ENCODE measurements at regions not wholly inside any gene's neighbourhood (a gene's known extent, or its start where the extent isn't known, plus 50 kb on each side); places are given as distances from the start of the nearest gene placed in this dataset.

DNA sequence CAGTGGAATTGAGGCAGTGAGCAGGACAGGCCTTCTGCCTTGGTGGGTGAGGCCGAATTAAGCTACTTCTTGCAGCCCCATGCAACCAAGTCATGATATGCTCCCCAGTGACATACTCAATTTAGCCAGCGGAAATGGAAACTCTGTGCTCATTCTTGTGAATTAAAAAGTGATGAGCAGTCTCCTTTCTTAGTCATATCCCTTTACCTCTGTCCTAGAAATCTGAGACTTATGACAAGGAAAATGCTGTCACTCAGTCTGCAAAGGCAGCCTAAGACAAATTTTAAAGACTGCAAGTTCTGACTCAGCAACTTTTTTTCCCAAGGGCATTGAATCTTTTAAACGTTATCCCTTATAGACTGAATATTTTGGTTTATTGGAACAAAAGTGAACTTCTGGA, 218.2 kb downstream of the SH3BP4 start:
- DNase-seq (ENCODE audit: low read depth), result peak; percentile 14

DNA sequence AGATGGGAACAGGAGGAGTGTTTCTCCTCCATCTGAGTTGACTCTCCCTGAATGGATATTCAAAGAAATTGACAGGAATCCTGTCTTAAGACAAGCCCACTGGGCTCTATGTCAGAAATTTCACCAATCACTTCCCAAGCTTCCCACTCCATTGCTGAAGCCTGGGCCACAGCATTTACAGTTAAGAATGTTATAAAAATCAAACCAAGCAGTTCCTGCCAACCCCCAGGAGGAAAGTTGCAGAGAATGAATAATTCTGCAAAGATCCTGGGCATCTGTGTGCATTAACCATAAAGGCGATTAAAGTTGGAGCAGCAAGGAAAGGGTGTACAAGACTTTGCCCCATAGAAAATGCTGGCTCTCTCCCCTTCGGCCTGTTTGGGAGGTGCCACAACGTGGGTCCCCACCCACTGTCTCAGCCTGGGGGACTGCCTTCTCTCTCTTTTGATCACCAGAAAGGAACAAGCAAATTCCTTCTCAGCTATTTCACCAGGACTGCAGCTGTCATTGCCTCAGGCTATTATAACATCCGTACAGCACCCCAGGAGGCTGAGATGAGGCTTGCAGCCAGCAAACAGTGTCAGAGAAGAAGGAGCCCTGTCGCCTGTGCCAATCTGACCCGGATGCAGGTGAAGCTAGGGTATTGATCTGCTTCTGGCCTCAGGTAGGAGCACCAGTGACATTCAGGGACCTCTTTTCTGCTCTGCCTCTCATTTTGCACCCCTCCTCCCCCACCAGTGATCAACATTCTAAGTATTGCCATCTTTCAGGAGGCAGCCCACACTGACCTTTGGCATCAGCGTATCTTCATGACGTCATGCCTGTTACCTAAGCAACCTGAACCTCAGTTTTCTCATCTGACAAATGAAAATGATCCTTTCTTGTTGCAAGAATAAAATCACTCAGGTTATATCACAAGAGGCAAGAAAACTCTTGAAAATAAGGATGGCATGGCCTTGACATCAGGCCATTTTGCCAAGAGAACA, 219.0 kb downstream of the SH3BP4 start:
- peak; percentile 31 for DNase-seq (ENCODE audit: low read depth)

GRCh38 chr2:235171550-235172031, 219.8 kb downstream of the SH3BP4 start:
- peak; percentile 45 for DNase-seq (ENCODE audit: low read depth)

DNA sequence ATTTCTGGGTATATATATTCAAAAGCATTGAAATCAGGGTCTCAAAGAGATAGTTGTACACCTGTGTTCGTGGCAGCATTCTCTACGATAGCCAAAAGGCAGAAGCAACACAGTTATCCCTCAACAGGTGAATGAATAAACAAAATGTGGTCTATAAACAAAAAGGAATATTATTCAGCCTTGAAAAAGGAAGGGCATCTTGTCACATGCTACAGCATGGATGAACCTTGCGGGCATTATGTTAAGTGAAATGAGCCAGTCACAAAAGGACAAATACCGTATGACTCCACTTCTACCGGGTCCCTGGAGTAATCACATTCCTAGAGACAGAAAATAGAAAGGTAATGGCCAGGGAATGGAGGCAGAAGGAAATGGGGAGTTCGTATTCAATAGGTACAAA, 228.8 kb downstream of the SH3BP4 start:
- no peak for DNase-seq (ENCODE audit: low read depth)

DNA sequence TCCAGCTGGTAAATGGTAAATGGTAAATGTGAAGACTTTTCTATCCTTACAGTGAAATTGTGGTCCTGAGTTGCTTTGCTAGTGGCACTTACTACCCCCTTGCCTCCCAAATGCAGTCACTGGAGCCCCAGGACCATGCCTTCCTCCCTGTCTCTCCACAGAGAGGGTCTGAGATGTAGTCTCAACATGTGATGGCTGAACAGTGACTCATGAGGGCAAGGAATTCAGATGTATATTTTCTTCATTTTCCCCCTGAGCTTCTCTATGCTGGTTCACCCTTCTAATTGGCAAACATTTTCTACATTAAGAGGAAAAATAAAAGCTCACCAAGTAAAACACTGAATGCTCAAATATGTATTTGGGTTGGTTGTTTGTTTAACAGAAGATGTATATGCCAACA, 232.0 kb downstream of the SH3BP4 start:
- no peak for DNase-seq (ENCODE audit: low read depth)

DNA sequence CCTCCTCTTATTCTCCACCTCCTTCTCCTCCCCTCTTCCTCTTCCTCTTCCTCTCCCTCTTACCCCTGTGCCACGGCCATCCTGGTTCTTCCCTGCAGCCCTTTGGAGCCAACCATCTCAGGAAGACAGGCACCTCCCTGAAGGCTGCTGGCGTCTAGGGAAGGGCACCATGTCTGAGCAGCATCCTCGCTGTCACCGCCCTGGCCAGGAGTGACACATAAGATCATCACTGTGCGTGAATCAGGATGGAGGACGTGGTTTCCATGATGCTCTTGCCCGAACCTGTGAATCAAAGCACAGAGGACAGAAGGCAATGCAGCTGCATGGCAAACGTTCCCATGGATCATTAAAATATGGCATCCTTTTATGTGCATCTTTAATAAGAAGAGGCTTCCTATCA, 236.0 kb downstream of the SH3BP4 start:
- DNase-seq (ENCODE audit: low read depth), result no peak

DNA sequence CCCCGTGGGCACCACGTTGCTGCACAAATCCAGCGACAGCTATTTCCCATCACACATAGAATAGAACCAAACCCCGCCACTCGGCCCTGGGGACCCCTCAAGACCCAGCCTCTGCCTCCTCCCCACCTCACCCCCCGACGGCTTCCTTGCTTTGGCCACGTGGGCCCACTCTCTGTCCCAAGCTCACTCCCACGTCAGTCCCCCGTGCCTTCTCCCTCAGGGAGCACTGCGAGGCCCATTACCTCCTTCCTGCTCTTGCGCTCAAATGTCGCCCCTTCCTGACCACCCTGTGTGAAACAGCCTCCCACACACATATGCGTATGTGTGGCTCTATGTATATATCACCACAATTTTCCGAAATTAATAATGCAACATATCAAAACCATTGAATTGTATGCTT, 239.7 kb downstream of the SH3BP4 start:
- DNase-seq (ENCODE audit: low read depth), result no peak

GRCh38 chr2:235191978-235192377, 240.2 kb downstream of the SH3BP4 start:
- no peak for DNase-seq (ENCODE audit: low read depth)

DNA sequence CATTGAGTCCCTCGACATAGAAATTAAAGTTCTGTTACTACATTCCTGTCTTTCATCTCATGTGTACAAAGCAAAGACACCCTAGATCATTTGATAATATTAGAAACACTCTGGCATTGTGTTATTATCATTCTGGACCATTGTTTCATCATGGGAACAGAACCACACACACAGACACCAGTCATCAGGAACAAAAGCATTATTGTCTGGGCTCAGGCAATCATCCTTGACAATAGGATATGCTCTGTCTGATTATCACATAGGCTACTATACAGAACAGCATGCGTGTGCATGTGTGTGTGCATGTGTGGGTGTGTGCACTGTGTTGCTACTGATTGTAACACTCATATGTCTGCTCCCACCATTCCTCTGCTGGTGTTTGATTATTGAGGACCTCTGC, 242.5 kb downstream of the SH3BP4 start:
- DNase-seq (ENCODE audit: low read depth), result no peak

- no peak for DNase-seq (ENCODE audit: low read depth)
Measured at GRCh38 chr2:235194836-235195235, 243.0 kb downstream of the SH3BP4 start.

DNA sequence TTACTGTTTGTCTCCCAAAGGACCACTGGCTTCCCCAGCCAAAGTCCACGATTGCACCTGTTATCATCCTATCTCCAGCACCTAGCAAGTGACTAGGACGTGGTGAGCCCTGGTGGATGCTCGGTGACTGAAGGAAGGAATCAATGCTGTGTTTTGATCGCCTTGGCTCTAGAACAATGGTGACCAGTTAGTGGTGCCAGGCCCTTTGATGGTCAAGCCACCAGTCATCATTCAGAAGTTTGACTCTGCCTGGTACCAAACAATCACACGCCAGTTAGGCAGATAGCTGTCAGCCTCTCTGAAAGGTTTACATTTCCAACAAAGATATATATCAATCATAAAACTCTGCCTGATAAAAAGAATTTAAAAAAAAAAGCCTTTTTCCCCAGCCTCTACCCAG, 244.1 kb downstream of the SH3BP4 start:
- no peak for DNase-seq (ENCODE audit: low read depth)

GRCh38 chr2:235199128-235199527, 247.3 kb downstream of the SH3BP4 start:
- DNase-seq (ENCODE audit: low read depth), result no peak

- DNase-seq (ENCODE audit: low read depth), result no peak
Measured at GRCh38 chr2:235200216-235200615, 248.4 kb downstream of the SH3BP4 start.

DNA sequence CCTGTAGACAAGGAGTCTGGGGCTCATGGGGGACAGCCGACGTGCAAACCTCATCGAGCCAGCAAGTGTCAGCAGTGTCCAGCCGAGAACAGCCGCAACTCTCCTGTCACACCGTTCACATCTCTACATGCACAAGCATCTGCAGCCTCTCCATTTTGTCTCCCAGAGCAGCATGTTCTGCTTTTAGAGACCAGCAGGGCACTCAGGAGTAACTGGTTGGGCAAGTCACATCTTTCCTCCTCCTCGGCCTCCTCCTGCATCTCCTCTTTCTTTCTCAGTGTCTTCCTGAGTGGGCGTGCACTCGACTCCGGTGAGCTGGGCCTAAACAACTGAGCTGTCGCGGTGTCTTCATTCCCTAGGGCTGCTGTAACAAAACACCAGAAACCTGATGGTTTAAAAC, 249.9 kb downstream of the SH3BP4 start:
- no peak for DNase-seq (ENCODE audit: low read depth)

DNA sequence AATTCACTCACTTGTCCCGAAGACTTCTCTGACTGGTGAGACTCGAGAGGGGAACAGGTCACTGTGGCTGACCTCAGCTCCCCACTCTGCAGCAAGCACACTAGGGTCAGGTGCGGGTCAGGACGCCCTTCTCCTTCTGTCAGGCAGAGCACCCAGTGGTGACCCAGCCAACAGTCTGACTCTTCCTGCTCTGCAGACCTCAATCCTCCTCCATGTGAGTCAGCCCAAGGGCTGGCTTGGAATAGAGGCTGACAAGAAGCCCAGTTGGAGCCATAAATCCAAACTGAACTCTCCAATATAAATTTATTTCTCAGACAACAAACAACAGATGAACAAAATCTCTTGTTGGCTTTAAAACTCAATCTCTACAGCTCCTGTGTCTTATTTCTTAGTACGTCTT, 253.1 kb downstream of the SH3BP4 start:
- DNase-seq (ENCODE audit: low read depth), result no peak

GRCh38 chr2:235206399-235206798, 254.6 kb downstream of the SH3BP4 start:
- DNase-seq (ENCODE audit: low read depth), result no peak

DNA sequence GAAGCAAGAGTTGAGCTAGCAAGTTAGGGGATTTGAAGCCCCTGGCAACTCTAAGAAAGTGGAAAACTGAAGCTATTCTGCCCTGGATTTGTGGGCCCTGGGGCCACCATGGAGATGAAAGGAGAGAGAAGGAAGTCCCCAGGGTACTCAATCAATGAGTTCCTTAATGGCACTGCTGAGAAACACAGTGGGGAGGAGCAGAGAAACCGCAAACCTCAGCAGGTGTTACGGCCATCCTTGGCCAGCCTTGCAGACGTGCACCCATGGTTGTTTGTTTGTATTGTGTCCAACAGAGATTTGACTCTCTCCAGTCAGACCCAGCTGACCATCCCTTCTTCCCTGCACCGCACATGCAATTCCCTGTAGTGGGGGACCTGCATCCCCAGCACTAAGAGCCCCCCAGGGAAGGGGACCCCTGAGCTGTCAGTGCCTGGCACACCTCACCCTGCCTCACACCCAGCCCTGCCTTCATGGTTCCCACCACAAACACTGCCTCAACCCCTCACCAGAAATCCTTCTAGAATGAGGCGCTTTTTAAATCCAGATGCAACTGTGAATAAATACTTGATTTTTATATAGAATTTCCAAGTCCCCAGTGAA, 255.3 kb downstream of the SH3BP4 start:
- no peak for DNase-seq (ENCODE audit: low read depth)

GRCh38 chr2:235211056-235211455, 259.2 kb downstream of the SH3BP4 start:
- no peak for DNase-seq (ENCODE audit: low read depth)

DNA sequence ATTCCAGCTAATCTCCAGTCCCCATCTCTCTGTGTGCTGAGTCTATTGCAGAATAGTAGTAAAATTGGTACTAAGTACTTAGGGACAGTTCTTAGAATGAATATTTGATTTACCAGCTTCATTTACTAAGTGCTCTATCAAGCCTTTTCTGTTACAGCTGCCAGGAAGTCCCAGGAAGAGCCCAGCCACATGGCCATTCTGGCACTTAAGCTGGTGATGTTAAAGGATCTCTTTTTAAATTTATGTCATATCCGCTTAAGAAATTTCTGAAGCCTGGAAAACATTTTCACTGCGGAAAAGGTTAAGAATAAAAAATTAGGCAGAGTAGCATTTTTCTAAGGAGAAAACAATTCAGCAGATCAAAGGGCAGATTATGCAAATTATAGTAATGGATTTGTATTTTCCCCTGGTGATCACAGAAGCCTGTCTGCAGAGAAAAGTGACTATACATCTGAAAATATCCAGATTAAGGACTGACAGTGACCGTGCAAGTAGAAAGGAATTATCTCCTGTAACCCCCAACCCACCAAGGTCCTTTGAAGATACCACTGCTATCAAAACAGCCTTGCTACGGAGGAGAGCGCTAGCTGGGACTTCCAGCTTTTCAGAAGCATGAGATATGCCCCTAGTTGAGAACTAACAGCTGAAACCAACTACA, 260.8 kb downstream of the SH3BP4 start:
- no peak for DNase-seq (ENCODE audit: low read depth)

GRCh38 chr2:235215248-235215647, 263.4 kb downstream of the SH3BP4 start:
- DNase-seq (ENCODE audit: low read depth), result no peak

GRCh38 chr2:235216901-235217300, 265.1 kb downstream of the SH3BP4 start:
- no peak for DNase-seq (ENCODE audit: low read depth)

GRCh38 chr2:235217846-235218245, 266.0 kb downstream of the SH3BP4 start:
- DNase-seq (ENCODE audit: low read depth), result no peak

DNA sequence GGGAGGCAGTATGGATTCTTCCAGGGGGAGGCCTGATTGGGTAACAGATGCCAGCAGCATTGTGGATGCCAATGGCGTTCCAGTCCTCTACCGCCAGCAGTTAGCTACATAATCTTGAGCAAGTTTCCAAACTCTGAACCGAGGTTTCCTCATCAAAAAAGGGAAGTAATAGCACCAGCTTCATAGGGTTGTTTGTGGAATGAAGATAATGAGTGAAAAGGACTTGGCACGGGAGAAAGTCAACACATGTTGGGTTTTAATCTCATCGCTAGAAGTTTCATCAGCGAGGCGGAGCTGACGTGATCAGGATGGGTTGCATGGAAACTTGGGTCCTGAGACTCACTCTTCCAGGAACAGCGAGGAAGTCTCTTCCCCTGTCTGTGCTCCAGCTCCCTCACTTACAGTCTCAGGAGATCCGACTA, 266.7 kb downstream of the SH3BP4 start:
- DNase-seq (ENCODE audit: low read depth), result no peak
